Cardiac fibroblast (primary cell): ENCODE measurements at regions not wholly inside any gene's neighbourhood (a gene's known extent, or its start where the extent isn't known, plus 50 kb on each side); places are given as distances from the start of the nearest gene placed in this dataset.

ENCODE experiments used
- DNase-seq, 2 donors: peaks; one replicate each; pipeline versions ENCODE4 v3.0.0 to v3.0.0-alpha.2; 2010; ENCODE audit warnings: low read depth in 2 of 2
- H3K4me3 ChIP-seq, 2 donors: replicated peaks in 1 of 2; 1 replicate in 1 of 2; 2 replicates in 1 of 2; pipeline ENCODE4 v1.5.1; 2011; ENCODE audit warnings: low read depth in 2 of 2, low read length in 2 of 2, mild to moderate bottlenecking in 2 of 2, moderate library complexity in 1 of 2
- CTCF ChIP-seq: IDR thresholded peaks from one replicate; pipeline ENCODE4 v1.5.1; 2011; ENCODE audit warnings: low read depth, mild to moderate bottlenecking, low read length, inconsistent platforms

GRCh38 chr1:234979296-234980279 is 149.0 kb downstream of the TOMM20 start:
- DNase-seq, result no peak
- no peak for TF ChIP-seq CTCF
- H3K4me3 ChIP-seq, result no peak overlapping the region

GRCh38 chr1:234978397-234979295 is 150.0 kb downstream of the TOMM20 start:
- DNase-seq, result peak; percentile 75 to 80
- no peak overlapping the region for H3K4me3 ChIP-seq

DNA sequence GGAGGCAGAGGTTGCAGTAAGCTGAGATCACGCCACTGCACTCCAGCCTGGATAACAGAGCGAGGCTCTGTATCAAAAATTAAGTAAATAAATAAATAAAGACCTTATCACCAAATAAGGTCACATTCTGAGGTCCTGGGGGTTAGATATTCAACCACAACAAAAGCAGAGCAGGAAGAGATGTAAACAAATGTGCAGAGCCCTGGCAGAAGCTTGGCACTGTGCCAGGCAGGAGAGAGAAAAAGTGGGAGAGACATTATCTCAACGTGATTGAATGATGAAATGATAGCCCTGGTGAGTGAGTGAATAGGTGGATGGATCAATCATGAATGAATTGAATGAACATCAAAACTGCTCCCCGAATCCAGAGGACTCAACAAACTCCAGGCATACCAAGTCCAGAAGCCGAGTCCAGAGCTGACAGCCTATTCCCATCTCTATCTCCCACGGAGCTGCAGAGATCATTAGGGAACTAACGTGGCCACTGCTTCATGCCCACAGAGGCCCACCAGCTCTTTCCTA is 150.7 kb downstream of the TOMM20 start:
- no peak for DNase-seq

More at GRCh38 chr1:234978397-234979295, 150.0 kb downstream of the TOMM20 start:
- no peak for TF ChIP-seq CTCF

GRCh38 chr1:234976861-234977680 is 151.6 kb downstream of the TOMM20 start:
- DNase-seq, result no peak
- no peak for TF ChIP-seq CTCF
- H3K4me3 ChIP-seq, result no peak overlapping the region

More for the DNA sequence above, 150.7 kb downstream of the TOMM20 start:
- no peak for TF ChIP-seq CTCF
- no peak overlapping the region for H3K4me3 ChIP-seq

GRCh38 chr1:234975941-234976860 is 152.4 kb downstream of the TOMM20 start:
- DNase-seq, result no peak
- H3K4me3 ChIP-seq, result no peak overlapping the region
- TF ChIP-seq CTCF, result no peak
